Suprapubic skin (tissue), 4 donors: ENCODE measurements at regions not wholly inside any gene's neighbourhood (a gene's known extent, or its start where the extent isn't known, plus 50 kb on each side); places are given as distances from the start of the nearest gene placed in this dataset.

ENCODE experiments used
- CTCF ChIP-seq, 2 donors: fragments of 200-600 bp in 1 of 2; fragments of 450-650 bp in 1 of 2; sonication (generic) in 1 of 2; IDR thresholded peaks; one replicate each; pipeline ENCODE4 v1.5.1; 2016 to 2019; ENCODE audit warnings: antibody characterized with exemption in 2 of 2, mild to moderate bottlenecking in 1 of 2, moderate library complexity in 1 of 2
- EP300 ChIP-seq: sonication (generic); formaldehyde crosslinking; IDR thresholded peaks from one replicate; pipeline ENCODE4 v1.6.1; 2017; ENCODE audit warnings: antibody characterized with exemption
- POLR2A ChIP-seq, 2 donors: fragments of 450-650 bp; IDR thresholded peaks; one replicate each; pipeline ENCODE4 v1.6.1; 2017; ENCODE audit warnings: antibody characterized with exemption in 2 of 2, mild to moderate bottlenecking in 2 of 2, moderate library complexity in 2 of 2
- POLR2AphosphoS5 ChIP-seq, 3 donors: sonication (generic); formaldehyde crosslinking; IDR thresholded peaks; one replicate each; pipeline ENCODE4 v1.6.1; 2017; ENCODE audit warnings: antibody characterized with exemption in 3 of 3

DNA sequence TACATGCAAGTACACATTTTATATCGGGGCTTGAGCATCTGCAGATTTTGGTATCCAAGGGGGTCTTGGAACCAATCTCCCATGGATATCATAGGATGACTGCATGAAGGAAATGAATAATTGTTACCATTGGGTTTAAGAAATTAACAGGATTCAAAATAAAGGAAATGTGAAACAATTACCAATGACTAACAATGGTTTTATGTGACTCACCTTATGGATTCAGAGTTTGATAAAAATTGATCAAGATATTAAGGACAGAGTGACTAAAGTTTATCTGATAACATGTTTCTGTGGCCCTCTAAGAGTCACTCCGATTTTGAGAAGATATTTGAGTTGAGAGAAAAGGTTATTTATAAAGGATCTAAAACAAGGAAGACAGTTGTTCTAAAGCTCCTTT lies 93.0 kb upstream of the ODAD2 start:
- TF ChIP-seq CTCF (IDR thresholded peaks at IDR 0.05), result no peak
- no peak for TF ChIP-seq EP300
- no peak for TF ChIP-seq POLR2AphosphoS5 (IDR thresholded peaks at IDR 0.05)
- TF ChIP-seq POLR2A (IDR thresholded peaks at IDR 0.05), result no peak
